ENCODE measurements at regions not wholly inside any gene's neighbourhood (a gene's known extent, or its start where the extent isn't known, plus 50 kb on each side); places are given as distances from the start of the nearest gene placed in this dataset.

DNA sequence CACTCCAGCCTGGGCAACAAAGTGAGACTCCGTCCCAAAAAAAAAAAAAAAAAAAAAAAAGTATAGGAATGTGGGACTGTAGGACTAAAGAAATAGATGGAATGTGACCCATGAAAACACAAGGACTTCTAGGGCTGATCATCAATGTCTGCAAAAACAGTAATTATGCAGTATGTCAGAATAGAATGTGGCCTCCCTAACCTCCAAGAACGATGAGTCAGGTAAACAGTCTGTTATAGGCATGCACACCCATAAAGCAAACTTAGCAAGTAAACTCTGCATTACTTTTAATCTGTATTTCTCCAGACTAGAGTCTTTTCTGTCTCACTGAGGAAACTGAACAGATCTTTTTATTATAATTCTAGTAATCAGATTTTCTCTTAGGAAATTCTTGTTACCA lies 233.4 kb downstream of the HNRNPD start:
- H3K4me3 Mint-ChIP-seq = no peak overlapping the region
- Histone ChIP-seq H3K4me2 (no peak overlapping the region), H3K79me2 (ENCODE audit: low read depth) (no peaks in the 10 kb centered on the region), H3K27ac (no peak overlapping the region), H3K9me3 (ENCODE audit: low read depth) (no peaks in the 10 kb centered on the region), H2AFZ (replicated peaks) (no peak overlapping the region), H4K20me1 (ENCODE audit: low read depth) (no peaks in the 10 kb centered on the region), H3F3A (ENCODE audit: low read depth) (no peaks in the 10 kb centered on the region), H3K4me1 (no peaks in the 10 kb centered on the region), H3K36me3 (no peaks in the 10 kb centered on the region), H3K9ac (no peak overlapping the region), H3K27me3 (no peaks in the 10 kb centered on the region), H3K4me3 (no peak overlapping the region)
- no peaks in the 10 kb centered on the region for H3K4me1 Mint-ChIP-seq
- DNase-seq (ENCODE audit: low spot score) = no peak
- TF ChIP-seq, protein P1, sequence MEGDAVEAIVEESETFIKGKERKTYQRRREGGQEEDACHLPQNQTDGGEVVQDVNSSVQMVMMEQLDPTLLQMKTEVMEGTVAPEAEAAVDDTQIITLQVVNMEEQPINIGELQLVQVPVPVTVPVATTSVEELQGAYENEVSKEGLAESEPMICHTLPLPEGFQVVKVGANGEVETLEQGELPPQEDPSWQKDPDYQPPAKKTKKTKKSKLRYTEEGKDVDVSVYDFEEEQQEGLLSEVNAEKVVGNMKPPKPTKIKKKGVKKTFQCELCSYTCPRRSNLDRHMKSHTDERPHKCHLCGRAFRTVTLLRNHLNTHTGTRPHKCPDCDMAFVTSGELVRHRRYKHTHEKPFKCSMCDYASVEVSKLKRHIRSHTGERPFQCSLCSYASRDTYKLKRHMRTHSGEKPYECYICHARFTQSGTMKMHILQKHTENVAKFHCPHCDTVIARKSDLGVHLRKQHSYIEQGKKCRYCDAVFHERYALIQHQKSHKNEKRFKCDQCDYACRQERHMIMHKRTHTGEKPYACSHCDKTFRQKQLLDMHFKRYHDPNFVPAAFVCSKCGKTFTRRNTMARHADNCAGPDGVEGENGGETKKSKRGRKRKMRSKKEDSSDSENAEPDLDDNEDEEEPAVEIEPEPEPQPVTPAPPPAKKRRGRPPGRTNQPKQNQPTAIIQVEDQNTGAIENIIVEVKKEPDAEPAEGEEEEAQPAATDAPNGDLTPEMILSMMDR (IDR thresholded peaks at IDR 0.05) = no peak
- TF ChIP-seq EZH2 (IDR thresholded peaks at IDR 0.05) (no peak), EZH2phosphoT487 (IDR thresholded peaks at IDR 0.05) (no peak)
- H3K9me3 Mint-ChIP-seq = no peaks in the 10 kb centered on the region
- H3K36me3 Mint-ChIP-seq = no peaks in the 10 kb centered on the region
- no peak overlapping the region for H3K27ac Mint-ChIP-seq
- H3K27me3 Mint-ChIP-seq (ENCODE audit: insufficient read depth, low read depth) = peaks cover 2% of the 10 kb centered on the region

DNA sequence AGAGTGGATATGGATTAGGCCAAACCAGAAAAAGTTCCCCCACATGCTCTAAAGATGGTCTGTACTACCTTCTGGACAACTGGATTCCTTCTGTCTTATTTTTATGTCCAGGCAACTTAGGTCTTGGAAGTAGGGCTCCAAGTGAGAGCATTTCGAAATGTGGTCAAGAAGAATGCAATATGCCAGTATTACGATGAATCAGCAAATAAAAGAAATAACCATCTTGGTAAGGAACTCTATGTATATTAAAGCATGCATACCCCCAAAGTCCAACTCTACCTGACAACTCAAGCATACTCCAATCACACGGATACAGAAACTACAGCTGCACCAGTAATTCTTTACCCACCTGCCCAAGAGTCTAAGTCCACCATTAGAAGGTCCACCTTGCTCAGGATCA lies 234.5 kb downstream of the HNRNPD start:
- H3K9me3 Mint-ChIP-seq = no peaks in the 10 kb centered on the region
- no peaks in the 10 kb centered on the region for H3K27me3 ChIP-seq
- no peaks in the 10 kb centered on the region for H3K27me3 Mint-ChIP-seq (ENCODE audit: insufficient read depth, low read depth)

DNA sequence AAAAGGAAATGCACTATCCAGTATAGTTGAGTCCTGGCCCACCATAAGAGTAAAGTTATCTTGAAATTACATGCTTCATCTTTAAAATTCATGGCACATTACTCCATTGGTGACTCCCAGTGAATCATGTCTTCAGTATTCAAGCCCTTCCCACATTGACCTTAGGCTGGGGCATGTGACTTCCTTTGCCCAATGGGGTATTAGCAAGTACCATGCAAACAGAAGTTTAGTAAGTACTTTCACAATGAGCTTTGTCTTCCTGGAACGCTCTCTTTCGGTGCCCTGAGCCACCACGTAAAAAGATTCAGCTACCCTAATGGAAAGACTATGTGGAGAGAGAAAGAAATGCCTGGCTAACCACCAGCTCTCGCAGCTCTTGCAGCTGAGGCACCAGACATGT lies 235.4 kb downstream of the HNRNPD start:
- H3K4me3 Mint-ChIP-seq = no peak overlapping the region
- H3K27ac Mint-ChIP-seq = no peak overlapping the region
- H3K9me3 Mint-ChIP-seq = no peaks in the 10 kb centered on the region
- no peaks in the 10 kb centered on the region for H3K4me1 Mint-ChIP-seq
- Histone ChIP-seq H3K9me3 (ENCODE audit: low read depth) (no peaks in the 10 kb centered on the region), H3K9ac (no peak overlapping the region), H2AFZ (replicated peaks) (no peak overlapping the region), H3K36me3 (no peaks in the 10 kb centered on the region), H3K4me3 (no peak overlapping the region), H4K20me1 (ENCODE audit: low read depth) (no peaks in the 10 kb centered on the region), H3K27ac (no peak overlapping the region), H3F3A (ENCODE audit: low read depth) (no peaks in the 10 kb centered on the region), H3K79me2 (ENCODE audit: low read depth) (no peaks in the 10 kb centered on the region), H3K4me1 (no peaks in the 10 kb centered on the region), H3K27me3 (no peaks in the 10 kb centered on the region), H3K4me2 (no peak overlapping the region)
- DNase-seq (ENCODE audit: low spot score) = no peak
- TF ChIP-seq, protein P1 (IDR thresholded peaks at IDR 0.05) = no peak
- TF ChIP-seq EZH2phosphoT487 (IDR thresholded peaks at IDR 0.05) = no peak
- TF ChIP-seq EZH2 (IDR thresholded peaks at IDR 0.05) = no peak
- no peaks in the 10 kb centered on the region for H3K36me3 Mint-ChIP-seq
- H3K27me3 Mint-ChIP-seq (ENCODE audit: insufficient read depth, low read depth) = peaks cover 3% of the 10 kb centered on the region

More for the DNA sequence above, 234.5 kb downstream of the HNRNPD start:
- H2AFZ ChIP-seq (replicated peaks) = no peak overlapping the region
- no peaks in the 10 kb centered on the region for H3K4me1 ChIP-seq
- H3K4me2 ChIP-seq = no peak overlapping the region
- H3K27ac ChIP-seq = no peak overlapping the region
- H3K36me3 ChIP-seq = no peaks in the 10 kb centered on the region
- no peaks in the 10 kb centered on the region for H3K9me3 ChIP-seq (ENCODE audit: low read depth)
- H3K4me3 Mint-ChIP-seq = no peak overlapping the region
- no peak overlapping the region for H3K9ac ChIP-seq
- H3K27ac Mint-ChIP-seq = no peak overlapping the region
- TF ChIP-seq, protein P1 (IDR thresholded peaks at IDR 0.05) = no peak
- TF ChIP-seq EZH2phosphoT487 (IDR thresholded peaks at IDR 0.05) (no peak), EZH2 (IDR thresholded peaks at IDR 0.05) (no peak)
- DNase-seq (ENCODE audit: low spot score) = no peak
- H3K4me1 Mint-ChIP-seq = no peaks in the 10 kb centered on the region
- no peaks in the 10 kb centered on the region for H3F3A ChIP-seq (ENCODE audit: low read depth)
- no peak overlapping the region for H3K4me3 ChIP-seq
- no peaks in the 10 kb centered on the region for H3K36me3 Mint-ChIP-seq
- H4K20me1 ChIP-seq (ENCODE audit: low read depth) = no peaks in the 10 kb centered on the region
- no peaks in the 10 kb centered on the region for H3K79me2 ChIP-seq (ENCODE audit: low read depth)

Data from neural progenitor cell (in vitro differentiated cells).